Retinal pigment epithelial cell (primary cell): ENCODE measurements at regions not wholly inside any gene's neighbourhood (a gene's known extent, or its start where the extent isn't known, plus 50 kb on each side); places are given as distances from the start of the nearest gene placed in this dataset.

ENCODE experiments used
- DNase-seq: peaks from one replicate; pipeline ENCODE4 v3.0.0-alpha.2; 2010; ENCODE audit warnings: low read depth
- H3K4me3 ChIP-seq: 2 replicates; pipeline ENCODE4 v1.5.1; 2011; ENCODE audit warnings: mild to moderate bottlenecking, low read length, control low read depth, moderate library complexity
- TF ChIP-seq, protein P1 (sequence below): conservative IDR thresholded peaks from 2 replicates; pipeline ENCODE4 v1.5.1; 2011; ENCODE audit warnings: low read depth, low read length, control low read depth, inconsistent platforms

DNA sequence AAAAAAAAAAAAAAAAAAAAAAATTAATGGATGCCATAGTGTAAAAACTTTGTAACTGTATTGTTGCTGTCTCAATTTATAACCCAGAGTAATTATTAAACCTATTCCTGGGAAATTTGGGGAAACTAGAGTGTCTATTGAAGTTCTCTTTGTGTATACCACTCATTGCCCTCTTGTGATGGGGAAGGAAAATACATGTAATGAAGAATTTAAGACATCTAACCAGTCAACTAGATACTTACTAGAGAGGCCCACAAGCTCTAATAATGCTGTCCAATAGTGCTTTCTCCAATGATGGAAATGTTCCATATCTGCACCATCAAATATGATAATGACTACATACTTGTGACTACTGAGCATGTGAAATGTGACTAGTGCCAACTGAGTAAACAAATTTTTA is 168.5 kb upstream of the SLC39A10 start:
- H3K4me3 ChIP-seq = no peak overlapping the region
- no peak for DNase-seq
- TF ChIP-seq, protein P1, sequence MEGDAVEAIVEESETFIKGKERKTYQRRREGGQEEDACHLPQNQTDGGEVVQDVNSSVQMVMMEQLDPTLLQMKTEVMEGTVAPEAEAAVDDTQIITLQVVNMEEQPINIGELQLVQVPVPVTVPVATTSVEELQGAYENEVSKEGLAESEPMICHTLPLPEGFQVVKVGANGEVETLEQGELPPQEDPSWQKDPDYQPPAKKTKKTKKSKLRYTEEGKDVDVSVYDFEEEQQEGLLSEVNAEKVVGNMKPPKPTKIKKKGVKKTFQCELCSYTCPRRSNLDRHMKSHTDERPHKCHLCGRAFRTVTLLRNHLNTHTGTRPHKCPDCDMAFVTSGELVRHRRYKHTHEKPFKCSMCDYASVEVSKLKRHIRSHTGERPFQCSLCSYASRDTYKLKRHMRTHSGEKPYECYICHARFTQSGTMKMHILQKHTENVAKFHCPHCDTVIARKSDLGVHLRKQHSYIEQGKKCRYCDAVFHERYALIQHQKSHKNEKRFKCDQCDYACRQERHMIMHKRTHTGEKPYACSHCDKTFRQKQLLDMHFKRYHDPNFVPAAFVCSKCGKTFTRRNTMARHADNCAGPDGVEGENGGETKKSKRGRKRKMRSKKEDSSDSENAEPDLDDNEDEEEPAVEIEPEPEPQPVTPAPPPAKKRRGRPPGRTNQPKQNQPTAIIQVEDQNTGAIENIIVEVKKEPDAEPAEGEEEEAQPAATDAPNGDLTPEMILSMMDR = no peak

- no peak overlapping the region for H3K4me3 ChIP-seq
- DNase-seq = peak; percentile 80
- TF ChIP-seq, protein P1 = no peak
These were observed 169.9 kb upstream of the SLC39A10 start for GRCh38 chr2:195486987-195487644.

DNA sequence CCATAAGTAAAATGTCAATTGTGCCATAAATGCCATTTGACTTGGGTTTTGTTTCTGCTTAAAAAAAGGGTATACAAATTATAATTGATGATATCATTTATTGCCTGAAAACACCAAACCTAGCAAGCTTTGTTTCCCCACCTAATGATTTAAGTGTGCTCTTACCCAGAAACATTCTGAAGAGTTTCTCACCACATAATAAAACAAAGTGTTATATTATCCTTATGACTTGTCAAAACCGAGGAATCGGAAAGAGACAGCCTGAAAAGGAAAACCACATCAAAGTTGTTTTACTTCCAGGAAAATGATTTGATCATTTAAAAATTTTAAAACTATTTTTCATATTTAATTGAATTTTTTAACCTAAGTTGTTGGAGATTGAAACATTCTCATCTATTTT is 170.5 kb upstream of the SLC39A10 start:
- DNase-seq = no peak
- TF ChIP-seq, protein P1 = no peak
- no peak overlapping the region for H3K4me3 ChIP-seq

DNA sequence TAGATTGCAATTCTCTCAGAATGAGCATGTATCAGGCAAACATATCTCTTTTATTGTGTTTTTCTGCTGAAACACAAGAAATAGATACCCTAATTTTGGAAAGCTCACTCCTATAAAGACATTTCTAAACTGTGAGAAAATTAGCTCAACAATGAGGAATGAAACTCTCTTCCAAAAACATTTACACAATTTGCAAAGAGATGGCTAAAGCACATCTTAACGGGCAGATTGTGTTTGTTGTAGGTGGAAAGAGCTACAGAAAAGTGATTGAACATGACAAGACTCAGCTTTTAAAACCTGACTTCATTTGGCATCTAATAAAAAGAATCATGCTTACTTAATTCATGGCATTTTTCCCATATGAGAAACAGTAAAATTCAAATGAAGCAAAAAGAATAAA is 175.0 kb upstream of the SLC39A10 start:
- H3K4me3 ChIP-seq = no peak overlapping the region
- no peak for DNase-seq
- TF ChIP-seq, protein P1 = no peak

DNA sequence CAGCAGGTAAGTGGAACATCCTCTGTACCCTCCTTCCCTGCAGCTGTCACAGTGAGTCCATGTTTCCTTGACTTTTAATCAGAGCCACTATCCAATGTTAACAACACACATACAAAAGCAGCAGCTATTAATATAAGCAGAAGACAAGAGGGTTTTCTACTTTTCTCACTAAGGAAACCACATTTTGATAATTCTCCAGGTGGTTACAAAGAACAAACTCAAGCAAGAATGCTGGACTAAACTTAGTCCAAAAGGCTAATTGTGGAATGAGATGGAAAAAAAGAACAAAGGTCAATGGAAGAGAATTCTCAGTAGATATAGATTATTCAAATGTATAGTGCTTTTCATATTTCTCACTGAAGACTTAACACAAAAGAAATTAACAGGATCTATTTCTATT is 176.9 kb upstream of the SLC39A10 start:
- no peak overlapping the region for H3K4me3 ChIP-seq
- no peak for DNase-seq
- TF ChIP-seq, protein P1 = no peak

DNA sequence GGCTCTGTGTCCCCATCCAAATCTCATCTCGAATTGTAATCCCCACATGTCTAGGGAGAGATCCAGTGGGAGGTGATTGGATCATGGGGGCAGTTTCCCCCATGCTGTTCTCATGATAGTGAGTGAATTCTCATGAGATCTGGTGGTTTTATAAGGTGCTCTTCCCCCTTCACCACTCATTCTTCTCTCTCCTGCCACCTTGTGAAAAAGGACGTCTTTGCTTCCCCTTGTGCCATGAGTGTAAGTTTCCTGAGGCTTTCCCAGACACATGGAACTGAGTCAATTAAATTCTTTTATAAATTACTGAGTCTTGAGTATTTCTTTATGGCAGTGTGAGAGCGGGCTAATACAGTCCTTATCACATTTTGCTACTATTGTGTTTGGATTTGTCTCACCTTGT is 177.6 kb upstream of the SLC39A10 start:
- no peak for DNase-seq
- H3K4me3 ChIP-seq = no peak overlapping the region
- TF ChIP-seq, protein P1 = no peak

GRCh38 chr2:195477996-195478382 is 179.0 kb upstream of the SLC39A10 start:
- H3K4me3 ChIP-seq = no peak overlapping the region
- no peak for DNase-seq
- TF ChIP-seq, protein P1 = no peak
